ENCODE measurements at regions not wholly inside any gene's neighbourhood (a gene's known extent, or its start where the extent isn't known, plus 50 kb on each side); places are given as distances from the start of the nearest gene placed in this dataset.

DNA sequence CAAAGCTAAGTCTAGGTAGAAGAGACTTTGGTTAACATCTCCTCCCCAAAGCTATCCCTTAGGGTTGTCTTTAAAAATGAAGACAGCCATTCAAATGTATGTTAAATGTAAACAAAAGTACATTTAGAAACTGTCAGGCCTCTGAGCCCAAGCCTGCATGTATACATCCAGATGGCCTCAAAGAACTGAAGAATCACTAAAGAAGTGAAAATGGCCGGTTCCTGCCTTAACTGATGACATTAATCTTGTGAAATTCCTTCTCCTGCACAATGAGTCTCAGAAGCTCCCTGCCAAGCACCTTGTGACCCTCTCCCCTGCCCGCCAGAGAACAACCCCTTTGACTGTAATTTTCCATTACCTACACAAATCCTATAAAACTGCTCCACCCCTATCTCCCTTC, 377.9 kb downstream of the FAM133A start:
- TF ChIP-seq, protein P1, sequence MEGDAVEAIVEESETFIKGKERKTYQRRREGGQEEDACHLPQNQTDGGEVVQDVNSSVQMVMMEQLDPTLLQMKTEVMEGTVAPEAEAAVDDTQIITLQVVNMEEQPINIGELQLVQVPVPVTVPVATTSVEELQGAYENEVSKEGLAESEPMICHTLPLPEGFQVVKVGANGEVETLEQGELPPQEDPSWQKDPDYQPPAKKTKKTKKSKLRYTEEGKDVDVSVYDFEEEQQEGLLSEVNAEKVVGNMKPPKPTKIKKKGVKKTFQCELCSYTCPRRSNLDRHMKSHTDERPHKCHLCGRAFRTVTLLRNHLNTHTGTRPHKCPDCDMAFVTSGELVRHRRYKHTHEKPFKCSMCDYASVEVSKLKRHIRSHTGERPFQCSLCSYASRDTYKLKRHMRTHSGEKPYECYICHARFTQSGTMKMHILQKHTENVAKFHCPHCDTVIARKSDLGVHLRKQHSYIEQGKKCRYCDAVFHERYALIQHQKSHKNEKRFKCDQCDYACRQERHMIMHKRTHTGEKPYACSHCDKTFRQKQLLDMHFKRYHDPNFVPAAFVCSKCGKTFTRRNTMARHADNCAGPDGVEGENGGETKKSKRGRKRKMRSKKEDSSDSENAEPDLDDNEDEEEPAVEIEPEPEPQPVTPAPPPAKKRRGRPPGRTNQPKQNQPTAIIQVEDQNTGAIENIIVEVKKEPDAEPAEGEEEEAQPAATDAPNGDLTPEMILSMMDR (IDR thresholded peaks at IDR 0.05), result no peak
- TF ChIP-seq POLR2A (IDR thresholded peaks at IDR 0.05), result no peak
